GM18502 (cell line): ENCODE measurements at regions not wholly inside any gene's neighbourhood (a gene's known extent, or its start where the extent isn't known, plus 50 kb on each side); places are given as distances from the start of the nearest gene placed in this dataset.
"Not testable (repeated sequence)": the region's sequence is repeated elsewhere in the genome, so short reads cannot be mapped to it uniquely, and the experiment has no call there.

Experiments
- ATAC-seq: cut with Tn5 transposase; IDR thresholded peaks from one replicate; pipeline ENCODE4 v1.9.1; 2021; ENCODE audit warnings: mild to moderate bottlenecking; ENCODE audit not compliant: unreplicated experiment, poor library complexity

DNA sequence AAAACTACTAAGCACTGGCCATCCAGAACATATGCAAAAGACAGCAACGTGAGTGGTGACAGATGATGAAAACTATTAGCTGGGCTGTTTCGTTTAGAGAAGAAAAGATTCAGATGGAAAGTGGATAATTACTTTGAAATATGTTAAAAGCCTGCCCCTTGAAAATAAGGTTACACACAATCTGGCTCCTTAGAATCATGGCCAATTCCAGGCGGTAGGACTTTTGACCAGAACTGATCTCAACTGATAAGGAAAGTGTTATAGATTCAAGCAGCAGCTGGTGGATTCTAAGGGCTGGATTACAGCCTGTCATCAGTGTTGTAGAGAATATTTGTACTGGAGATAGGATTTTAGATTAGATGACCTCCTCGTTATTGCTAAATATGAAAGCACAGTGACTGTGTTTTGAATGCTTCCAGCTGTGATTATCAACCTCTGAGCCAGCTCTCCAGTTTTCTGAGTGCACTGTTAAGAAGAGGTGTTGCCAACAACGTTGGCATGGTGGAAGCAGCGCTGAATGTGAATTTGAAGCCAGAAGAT lies 75.1 kb downstream of the KBTBD2 start:
- ATAC-seq: not testable (repeated sequence)

- not testable (repeated sequence) for ATAC-seq
These were observed 76.8 kb downstream of the KBTBD2 start for GRCh38 chr7:32814779-32815178.

DNA sequence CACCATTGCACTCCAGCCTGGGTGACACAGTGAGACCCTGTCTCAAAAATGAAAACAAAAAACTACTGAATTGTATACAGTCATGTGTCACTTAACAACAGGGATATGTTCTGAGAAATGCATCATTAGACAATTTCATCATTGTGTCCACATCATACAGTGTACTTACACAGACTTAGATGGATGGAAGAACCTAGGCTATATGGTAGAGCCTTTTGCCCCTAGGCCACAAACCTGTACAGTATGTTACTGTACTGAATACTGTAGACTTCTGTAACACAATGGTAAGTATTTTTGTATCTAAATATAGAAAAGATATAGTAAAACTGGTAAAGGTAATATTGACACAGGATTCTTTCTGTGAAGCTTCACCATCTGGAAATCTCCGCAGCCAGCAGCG lies 81.7 kb downstream of the KBTBD2 start:
- ATAC-seq: no peak

DNA sequence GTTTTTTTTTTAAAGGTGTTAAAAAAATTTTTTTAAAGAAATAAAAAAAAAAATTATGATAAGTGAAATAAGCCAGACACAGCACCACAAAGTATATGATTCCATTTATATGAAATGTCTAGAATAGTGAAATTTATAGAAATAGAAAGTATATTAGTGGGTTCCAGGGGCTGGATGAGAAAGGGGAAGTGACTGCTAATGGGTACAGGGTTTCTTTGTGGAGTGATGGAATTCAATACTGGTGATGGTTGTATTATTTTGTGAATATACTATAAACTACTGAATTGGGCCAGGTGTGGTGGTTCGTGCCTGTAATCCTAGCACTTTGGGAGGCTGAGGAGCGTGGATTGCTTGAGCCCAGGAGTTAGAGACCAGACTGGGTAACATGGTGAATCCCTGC lies 82.2 kb downstream of the KBTBD2 start:
- no peak for ATAC-seq

- ATAC-seq: no peak
These were observed 88.0 kb downstream of the KBTBD2 start for GRCh38 chr7:32803406-32804141.

DNA sequence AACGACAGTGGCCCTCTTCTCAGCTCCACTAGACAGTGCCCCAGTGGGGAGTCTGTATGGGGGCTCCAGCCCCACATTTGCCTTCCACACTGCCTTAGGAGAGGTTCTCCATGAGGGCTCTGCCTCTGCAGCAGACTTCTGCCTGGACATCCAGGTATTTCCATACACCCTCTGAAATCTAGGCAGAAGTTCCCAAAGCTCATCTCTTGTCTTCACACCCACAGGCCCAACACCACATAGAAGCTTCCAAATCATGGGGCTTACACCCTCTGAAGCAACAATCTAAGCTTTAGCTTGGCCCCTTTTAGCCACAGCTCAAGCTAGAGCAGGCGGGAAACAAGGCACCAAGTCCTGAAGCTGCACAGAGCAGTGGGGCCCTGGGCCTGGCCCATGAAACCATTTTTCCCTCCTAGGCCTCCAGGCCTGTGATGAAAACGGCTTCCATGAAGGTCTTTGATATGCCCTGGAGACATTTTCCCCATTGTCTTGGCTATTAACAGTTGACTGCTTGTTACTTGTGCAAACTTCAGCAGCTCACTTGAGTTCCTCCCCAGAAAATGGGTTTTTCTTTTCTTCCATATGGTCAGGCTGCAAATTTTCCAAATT lies 89.2 kb downstream of the KBTBD2 start:
- no peak for ATAC-seq

DNA sequence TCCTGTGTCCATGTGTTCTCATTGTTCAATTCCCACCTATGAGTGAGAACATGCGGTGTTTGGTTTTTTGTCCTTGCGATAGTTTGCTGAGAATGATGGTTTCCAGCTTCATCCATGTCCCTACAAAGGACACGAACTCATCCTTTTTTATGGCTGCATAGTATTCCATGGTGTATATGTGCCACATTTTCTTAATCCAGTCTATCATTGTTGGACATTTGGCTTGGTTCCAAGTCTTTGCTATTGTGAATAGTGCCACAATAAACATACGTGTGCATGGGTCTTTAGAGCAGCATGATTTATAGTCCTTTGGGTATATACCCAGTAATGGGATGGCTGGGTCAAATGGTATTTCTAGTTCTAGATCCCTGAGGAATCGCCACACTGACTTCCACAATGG lies 98.5 kb downstream of the KBTBD2 start:
- ATAC-seq: not testable (repeated sequence)

- not testable (repeated sequence) for ATAC-seq
These were observed 100.7 kb downstream of the KBTBD2 start for GRCh38 chr7:32790766-32791430.

GRCh38 chr7:32789266-32789665 lies 102.3 kb downstream of the KBTBD2 start:
- ATAC-seq: not testable (repeated sequence)

- not testable (repeated sequence) for ATAC-seq
These were observed 103.4 kb downstream of the KBTBD2 start for GRCh38 chr7:32788174-32788573.

DNA sequence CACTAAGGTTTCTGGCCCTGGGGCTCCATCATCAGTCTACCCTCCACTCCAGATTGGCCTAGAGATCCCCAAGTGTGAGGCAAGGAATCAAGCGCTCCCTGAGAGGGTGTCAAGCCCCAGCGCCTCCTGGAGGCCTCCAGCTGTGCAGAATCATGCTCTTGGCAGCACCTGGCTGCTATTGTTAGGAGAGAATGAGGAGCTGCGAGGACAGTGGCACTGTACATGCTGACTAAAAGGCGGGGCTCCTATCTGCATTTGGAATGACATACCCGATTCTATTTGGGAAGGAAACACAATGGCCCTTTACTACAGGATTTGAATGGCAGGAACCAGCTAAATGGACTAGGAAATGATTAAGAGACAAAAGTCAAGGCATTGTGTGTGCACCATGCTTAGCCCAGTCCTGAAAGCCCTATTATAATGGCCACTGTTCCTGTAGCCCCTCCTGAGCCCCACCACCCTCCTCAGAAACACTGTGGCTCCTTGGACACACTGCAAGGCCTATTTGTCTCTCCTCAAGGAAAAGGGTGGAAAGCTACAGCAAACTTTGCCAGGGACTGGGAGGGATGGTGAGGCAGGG lies 106.1 kb downstream of the KBTBD2 start:
- ATAC-seq: not testable (repeated sequence)

DNA sequence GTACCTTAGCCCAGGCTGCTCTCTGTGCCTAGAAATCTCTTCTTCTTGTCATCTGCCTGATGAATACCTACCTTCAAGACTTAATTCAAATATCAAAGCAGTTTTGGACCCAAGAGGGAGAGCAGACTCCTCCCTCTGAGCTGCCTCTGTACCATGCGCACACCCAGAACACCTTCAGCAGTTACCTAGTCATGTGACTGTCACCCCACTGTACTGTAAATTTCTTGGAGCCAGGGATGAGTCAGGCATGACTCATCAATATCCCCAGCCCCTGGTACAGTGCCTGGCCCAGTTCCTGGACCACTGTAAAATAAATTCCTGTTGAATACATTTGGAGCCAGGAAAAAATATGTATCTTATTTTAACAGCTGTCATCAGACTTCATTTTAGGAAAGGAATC lies 111.7 kb downstream of the KBTBD2 start:
- ATAC-seq: not testable (repeated sequence)

DNA sequence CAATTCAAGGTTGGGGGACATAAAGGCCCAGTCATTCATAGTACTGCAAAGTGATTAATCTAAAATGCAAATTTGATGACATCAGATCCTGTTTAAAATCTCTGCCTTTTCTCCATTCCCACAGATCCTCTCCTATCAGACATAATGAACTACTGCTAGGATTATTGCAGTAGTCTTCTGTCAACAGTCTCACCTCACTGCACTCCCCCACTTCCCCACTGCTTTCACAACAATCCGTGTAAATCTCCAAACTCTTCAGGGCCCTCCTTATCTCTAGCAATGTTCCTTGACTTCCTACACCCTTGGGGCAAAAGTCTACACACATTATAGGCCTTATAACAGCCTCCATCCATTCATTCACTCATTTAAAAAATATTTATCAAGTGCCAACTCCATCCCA lies 112.4 kb downstream of the KBTBD2 start:
- ATAC-seq: no peak

- not testable (repeated sequence) for ATAC-seq
These were observed 114.4 kb downstream of the KBTBD2 start for GRCh38 chr7:32777041-32777666.

- not testable (repeated sequence) for ATAC-seq
These were observed 115.2 kb downstream of the KBTBD2 start for GRCh38 chr7:32776318-32776717.

DNA sequence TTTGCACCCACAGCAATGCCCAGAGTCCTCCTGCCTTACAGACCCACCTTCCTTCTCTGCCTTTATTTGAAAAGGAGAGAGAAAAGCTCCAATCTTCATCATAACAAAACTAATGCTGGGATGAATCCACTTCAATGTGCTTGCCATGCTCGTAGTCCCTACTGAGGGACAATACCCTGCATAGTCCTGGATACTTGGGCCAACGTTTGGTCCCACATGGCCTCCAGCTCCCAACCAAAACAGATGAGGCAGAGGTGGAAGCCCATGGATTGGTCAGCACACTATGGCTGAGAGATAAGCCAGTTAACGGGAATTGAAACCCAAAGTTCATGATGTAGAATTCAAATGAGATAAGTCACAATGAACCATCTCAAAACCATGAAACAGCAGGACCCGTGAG lies 115.8 kb downstream of the KBTBD2 start:
- not testable (repeated sequence) for ATAC-seq

DNA sequence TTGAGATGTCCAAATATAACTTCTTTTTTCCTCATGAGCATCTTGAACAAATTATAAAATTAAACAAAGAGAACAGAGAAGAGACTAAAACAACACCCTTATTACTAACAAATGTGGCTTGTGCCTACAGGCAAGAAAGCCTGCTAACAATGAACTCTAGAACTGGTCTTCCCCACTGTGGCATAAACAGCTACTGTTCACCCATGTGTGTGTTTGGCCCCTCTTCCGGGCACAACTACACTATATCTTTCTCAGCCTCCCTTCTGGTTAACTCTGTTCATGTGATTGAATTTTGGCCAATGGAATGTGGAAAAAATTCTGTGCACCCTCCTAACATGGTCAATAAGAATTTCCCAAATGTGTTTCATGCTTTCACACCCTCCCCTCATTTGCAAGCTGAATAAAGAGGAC lies 117.0 kb downstream of the KBTBD2 start:
- ATAC-seq: no peak

DNA sequence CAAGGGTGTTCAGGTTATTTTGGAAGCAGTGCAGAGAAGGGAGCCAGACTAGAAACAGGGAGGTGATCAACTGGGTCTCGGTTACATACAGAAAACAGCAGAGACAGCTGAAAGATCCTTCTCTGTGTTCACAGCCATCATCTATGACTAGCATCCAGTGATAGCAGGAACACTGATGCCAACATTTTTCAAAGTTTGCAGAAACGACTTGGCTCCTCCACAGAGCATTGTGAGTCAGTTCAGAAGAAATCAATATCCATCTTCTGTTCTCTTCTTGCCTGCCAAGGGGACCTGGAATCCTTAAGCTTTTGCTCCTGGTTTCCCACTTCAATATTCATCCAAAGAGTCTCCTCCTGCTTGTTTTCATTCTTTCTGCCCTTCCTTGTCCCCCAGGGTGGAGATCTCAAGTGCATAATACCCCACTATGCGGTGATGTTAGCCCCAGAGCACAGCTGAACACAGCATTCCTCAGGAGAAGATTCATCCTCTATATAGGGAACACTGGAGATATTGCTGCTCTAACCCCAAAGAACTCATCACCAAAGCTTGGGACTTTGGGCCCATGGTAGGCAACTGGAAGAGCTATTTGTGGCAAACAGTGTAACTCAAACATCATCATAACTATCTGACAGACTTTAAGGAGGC lies 122.6 kb downstream of the KBTBD2 start:
- ATAC-seq: not testable (repeated sequence)

DNA sequence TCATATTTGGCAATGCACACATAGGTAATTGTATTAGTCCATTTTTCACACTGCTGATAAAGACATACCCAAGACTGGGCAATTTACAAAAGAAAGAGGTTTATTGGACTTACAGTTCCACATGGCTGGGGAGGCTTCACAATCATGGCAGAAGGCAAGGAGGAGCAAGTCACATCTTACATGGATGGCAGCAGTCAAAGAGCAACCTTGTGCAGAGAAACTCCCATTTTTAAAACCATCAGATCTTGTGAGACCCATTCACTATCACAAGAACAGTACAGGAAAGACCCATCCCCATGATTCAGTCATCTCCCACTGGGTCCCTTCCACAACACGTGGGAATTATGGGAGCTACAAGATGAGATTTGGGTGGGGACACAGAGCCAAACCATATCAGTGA lies 123.2 kb downstream of the KBTBD2 start:
- not testable (repeated sequence) for ATAC-seq
